CD14-positive monocyte (primary cell): ENCODE measurements at regions not wholly inside any gene's neighbourhood (a gene's known extent, or its start where the extent isn't known, plus 50 kb on each side); places are given as distances from the start of the nearest gene placed in this dataset.

Source experiments
- DNase-seq, 3 donors: peaks; one replicate each; pipeline ENCODE4 v3.0.0-alpha.2; 2011 to 2022
- H2AFZ ChIP-seq: 2 replicates; pipeline ENCODE4 v1.6.0; 2012; ENCODE audit warnings: mild to moderate bottlenecking, low read depth, low read length, inconsistent platforms; ENCODE audit not compliant: insufficient read depth, poor library complexity, severe bottlenecking
- H3K27ac ChIP-seq, 2 donors: 1 replicate in 1 of 2; 2 replicates in 1 of 2; pipeline ENCODE4 v1.5.1; 2012 to 2013; ENCODE audit warnings: low read length in 2 of 2, control low read depth in 1 of 2, inconsistent platforms in 1 of 2, low read depth in 1 of 2, mild to moderate bottlenecking in 1 of 2
- H3K27me3 ChIP-seq, 2 donors: one replicate each; pipeline versions ENCODE4 v1.6.0 to v1.6.1; 2011 to 2013; ENCODE audit warnings: low read length in 2 of 2; ENCODE audit not compliant: control insufficient read depth in 2 of 2, insufficient read depth in 2 of 2
- H3K36me3 ChIP-seq, 2 donors: replicated peaks in 1 of 2; 1 replicate in 1 of 2; 2 replicates in 1 of 2; pipeline versions ENCODE4 v1.5.1 to v1.6.1; 2012 to 2013; ENCODE audit warnings: low read length in 2 of 2, control low read depth in 1 of 2, inconsistent platforms in 1 of 2, mild to moderate bottlenecking in 1 of 2; ENCODE audit not compliant: insufficient read depth in 2 of 2, control insufficient read depth in 1 of 2
- H3K4me1 ChIP-seq, 2 donors: 1 replicate in 1 of 2; 2 replicates in 1 of 2; pipeline versions ENCODE4 v1.5.1 to v1.6.1; 2012 to 2013; ENCODE audit warnings: low read length in 2 of 2, control low read depth in 1 of 2, inconsistent platforms in 1 of 2, mild to moderate bottlenecking in 1 of 2, moderate library complexity in 1 of 2; ENCODE audit not compliant: insufficient read depth in 2 of 2, control insufficient read depth in 1 of 2
- H3K4me2 ChIP-seq: replicated peaks from 2 replicates; pipeline ENCODE3; 2012; ENCODE audit warnings: low read length, moderate library complexity, mild to moderate bottlenecking; ENCODE audit not compliant: poor library complexity, severe bottlenecking; ENCODE audit errors: extremely low read depth
- H3K4me3 ChIP-seq, 3 experiments: fragments of 200-600 bp in 1 of 3; sonication (generic) in 1 of 3; replicated peaks in 1 of 3; 1 replicate in 2 of 3; 2 replicates in 1 of 3; pipeline ENCODE4 v1.5.1; 2011 to 2013; ENCODE audit warnings: low read length in 3 of 3, mild to moderate bottlenecking in 3 of 3, control low read depth in 2 of 3, low read depth in 2 of 3, inconsistent platforms in 1 of 3, moderate library complexity in 1 of 3
- H3K79me2 ChIP-seq: 2 replicates; pipeline ENCODE4 v1.6.0; 2012; ENCODE audit warnings: mild to moderate bottlenecking, control low read depth, inconsistent platforms, low read length, moderate library complexity; ENCODE audit not compliant: insufficient read depth
- H3K9ac ChIP-seq: 2 replicates; pipeline ENCODE4 v1.6.0; 2017; ENCODE audit warnings: low read length, mild to moderate bottlenecking; ENCODE audit not compliant: insufficient read depth, poor library complexity, severe bottlenecking
- H3K9me3 ChIP-seq, 2 donors: replicated peaks in 1 of 2; 1 replicate in 1 of 2; 2 replicates in 1 of 2; pipeline versions ENCODE4 v1.5.1 to v1.6.1; 2012 to 2013; ENCODE audit warnings: low read length in 2 of 2, control low read depth in 1 of 2; ENCODE audit not compliant: control insufficient read depth in 1 of 2, insufficient read depth in 1 of 2
- H4K20me1 ChIP-seq: 2 replicates; pipeline ENCODE4 v1.6.0; 2012; ENCODE audit warnings: mild to moderate bottlenecking, low read length, control low read depth, moderate library complexity; ENCODE audit not compliant: insufficient read depth
- H3K27ac Mint-ChIP-seq, 7 donors: one replicate each; pipeline ENCODE4 v1.8.0; 2020; ENCODE audit warnings: mild to moderate bottlenecking in 7 of 7, mixed read lengths in 7 of 7, moderate library complexity in 6 of 7, inconsistent platforms in 2 of 7
- H3K27me3 Mint-ChIP-seq, 3 donors: one replicate each; pipeline ENCODE4 v1.8.0; 2021 to 2022; ENCODE audit warnings: low read depth in 3 of 3, mild to moderate bottlenecking in 3 of 3, mixed read lengths in 3 of 3, moderate library complexity in 3 of 3, inconsistent platforms in 1 of 3
- H3K36me3 Mint-ChIP-seq, 2 donors: one replicate each; pipeline ENCODE4 v1.8.0; 2020; ENCODE audit warnings: mixed read lengths in 2 of 2, inconsistent platforms in 1 of 2, mild to moderate bottlenecking in 1 of 2
- H3K4me1 Mint-ChIP-seq: one replicate; pipeline ENCODE4 v1.8.0; 2020; ENCODE audit warnings: mild to moderate bottlenecking, mixed read lengths
- H3K4me3 Mint-ChIP-seq, 2 donors: one replicate each; pipeline ENCODE4 v1.8.0; 2020; ENCODE audit warnings: mild to moderate bottlenecking in 2 of 2, mixed read lengths in 2 of 2, moderate library complexity in 1 of 2
- H3K9me3 Mint-ChIP-seq, 7 donors: one replicate each; pipeline ENCODE4 v1.8.0; 2020 to 2022; ENCODE audit warnings: mixed read lengths in 7 of 7, mild to moderate bottlenecking in 6 of 7, moderate library complexity in 6 of 7, inconsistent platforms in 2 of 7
- CTCF ChIP-seq: fragments of 200-600 bp; IDR thresholded peaks from one replicate; pipeline ENCODE4 v1.8.0; 2022; ENCODE audit warnings: antibody characterized with exemption, mild to moderate bottlenecking
- WGBS: methylation state at CpG from one replicate; pipeline ENCODE4 v1.1.5; 2013; ENCODE audit warnings: missing lambda C conversion rate; ENCODE audit not compliant: insufficient coverage; 5-methylcytosine and 5-hydroxymethylcytosine counted together
- intact Hi-C, 2 donors: fragments of 100-400 bp; cut with micrococcal nuclease; formaldehyde crosslinking; loops; one replicate each; pipeline versions ENCODE4 v1.15.0 to v1.15.1; 2023

GRCh38 chr11:122598971-122599370 is 56.6 kb upstream of the UBASH3B start:
- Mint-ChIP-seq H3K36me3 (no peaks in the 10 kb centered on the region), H3K27me3 (peaks cover 7 to 15% (median 11%) of the 10 kb centered on the region in 3 donors), H3K4me1 (no peaks in the 10 kb centered on the region), H3K4me3 (peak overlapping the region in 1 of 2 donors; percentile 35), H3K9me3 (peaks cover 0 to 1% (median 0%) of the 10 kb centered on the region in 7 donors), H3K27ac (no peak overlapping the region)
- Histone ChIP-seq H4K20me1 (no peaks in the 10 kb centered on the region), H3K9ac (no peak overlapping the region), H3K36me3 (no peaks in the 10 kb centered on the region), H3K4me2 (no peak overlapping the region), H3K27me3 (no peaks in the 10 kb centered on the region), H3K4me1 (no peaks in the 10 kb centered on the region), H3K79me2 (no peaks in the 10 kb centered on the region), H3K4me3 (no peak overlapping the region), H3K9me3 (no peaks in the 10 kb centered on the region), H3K27ac (no peak overlapping the region), H2AFZ (no peak overlapping the region)
- TF ChIP-seq CTCF, result no peak
- no peak for DNase-seq
- intact Hi-C loops, result no loop called here
- no CpG with 5 or more reads among the region's 3 CpGs for WGBS

- Histone ChIP-seq H2AFZ (no peak overlapping the region), H3K4me1 (no peaks in the 10 kb centered on the region), H3K27me3 (peaks cover 4 to 5% of the 10 kb centered on the region in 2 donors), H4K20me1 (no peaks in the 10 kb centered on the region), H3K79me2 (no peaks in the 10 kb centered on the region), H3K4me2 (no peak overlapping the region), H3K9me3 (no peaks in the 10 kb centered on the region), H3K36me3 (no peaks in the 10 kb centered on the region), H3K9ac (no peak overlapping the region), H3K27ac (no peak overlapping the region), H3K4me3 (no peak overlapping the region)
- peaks cover 0 to 1% (median 0%) of the 10 kb centered on the region in 7 donors for H3K9me3 Mint-ChIP-seq
- no peaks in the 10 kb centered on the region for H3K4me1 Mint-ChIP-seq
- H3K4me3 Mint-ChIP-seq, result no peak overlapping the region
- no peak for TF ChIP-seq CTCF
- no peak for DNase-seq
- H3K27me3 Mint-ChIP-seq, result peaks cover 7 to 18% (median 14%) of the 10 kb centered on the region in 3 donors
- intact Hi-C loops, result no loop called here
- WGBS, result 11% methylated on average over 1 of the region's 2 CpGs
- H3K27ac Mint-ChIP-seq, result peak overlapping the region in 1 of 7 donors; percentile 19
- H3K36me3 Mint-ChIP-seq, result no peaks in the 10 kb centered on the region
Observed at GRCh38 chr11:122597511-122597910, 58.0 kb upstream of the UBASH3B start.
